CD4-positive, alpha-beta T cell treated with Interleukin-12 subunit alpha and Interleukin-12 subunit beta, for 1 hour (primary cell): ENCODE measurements at regions not wholly inside any gene's neighbourhood (a gene's known extent, or its start where the extent isn't known, plus 50 kb on each side); places are given as distances from the start of the nearest gene placed in this dataset.

ENCODE experiments used
- DNase-seq: peaks from one replicate; pipeline ENCODE4 v3.0.0-alpha.2; 2020

- DNase-seq: no peak
These were observed 209.0 kb downstream of the JCAD start for GRCh38 chr10:29850371-29850770.

DNA sequence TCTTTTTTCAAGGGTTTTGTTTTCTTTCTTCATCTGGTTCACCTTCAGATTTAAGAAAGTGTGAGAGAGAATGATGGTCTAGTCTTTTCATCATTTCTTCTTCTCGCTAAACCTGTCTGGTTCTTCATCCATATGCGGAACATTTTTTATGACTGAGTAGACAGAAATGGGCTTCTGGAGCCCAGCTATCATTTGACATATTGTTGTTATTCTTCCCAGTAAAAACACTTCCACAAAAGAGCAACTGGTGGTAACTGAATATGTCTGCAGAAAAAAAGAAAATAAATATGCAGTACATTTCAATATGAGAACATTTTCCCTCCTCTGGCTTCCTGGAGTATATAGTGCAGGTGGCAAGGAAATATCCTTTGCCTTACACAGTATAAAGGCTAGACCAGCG, 209.5 kb downstream of the JCAD start:
- no peak for DNase-seq

DNA sequence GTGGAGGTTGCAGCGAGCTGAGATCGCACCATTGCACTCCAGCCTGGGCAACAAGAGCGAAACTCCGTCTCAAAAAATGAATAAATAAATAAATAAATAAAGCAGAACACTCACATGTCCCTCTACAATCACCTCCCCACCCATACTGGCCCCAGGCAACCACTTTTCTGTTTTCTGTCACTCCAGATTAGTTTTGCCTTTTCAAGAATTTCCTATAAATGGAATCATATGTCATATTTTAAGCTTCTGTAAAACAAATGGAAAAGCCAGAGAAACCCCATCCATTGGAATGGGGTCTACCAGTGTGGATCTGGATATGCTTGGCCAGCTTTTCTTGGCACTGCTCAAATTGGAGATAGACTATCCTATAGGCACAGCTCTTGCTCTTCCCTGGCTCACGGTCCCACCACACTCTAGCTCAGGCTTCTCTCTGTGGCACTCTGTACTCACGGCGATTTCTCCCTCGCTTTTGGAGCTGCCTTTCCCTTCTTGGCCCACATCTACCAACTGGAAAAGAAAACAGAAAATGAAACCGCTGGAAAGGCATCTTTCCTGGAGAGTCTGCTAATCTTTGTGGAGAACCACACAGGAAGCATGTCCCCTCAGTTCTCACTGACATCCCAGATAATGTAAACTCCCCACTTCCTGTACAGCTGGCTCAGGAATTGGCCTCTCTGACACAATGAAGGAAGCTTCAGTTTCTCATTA, 210.1 kb downstream of the JCAD start:
- no peak for DNase-seq

DNA sequence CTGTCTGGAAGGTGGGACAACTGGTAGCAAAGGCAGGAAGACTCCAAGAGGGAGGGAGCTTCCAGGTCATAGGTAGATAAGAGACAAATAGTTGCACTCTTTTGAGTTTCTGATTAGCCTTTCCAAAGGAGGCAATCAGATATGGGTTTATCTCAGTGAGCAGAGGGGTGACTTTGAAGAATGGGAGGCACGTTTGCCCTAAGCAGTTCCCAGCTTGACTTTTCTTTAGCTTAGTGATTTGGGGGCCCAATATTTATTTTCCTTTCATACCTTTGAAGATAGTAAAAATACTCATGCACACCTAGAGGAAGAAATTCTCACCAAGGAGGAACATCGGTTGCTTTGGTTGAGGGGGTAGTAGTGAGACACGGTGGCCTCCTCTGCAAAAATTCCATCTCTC, 212.1 kb upstream of the SVIL start:
- DNase-seq: no peak

DNA sequence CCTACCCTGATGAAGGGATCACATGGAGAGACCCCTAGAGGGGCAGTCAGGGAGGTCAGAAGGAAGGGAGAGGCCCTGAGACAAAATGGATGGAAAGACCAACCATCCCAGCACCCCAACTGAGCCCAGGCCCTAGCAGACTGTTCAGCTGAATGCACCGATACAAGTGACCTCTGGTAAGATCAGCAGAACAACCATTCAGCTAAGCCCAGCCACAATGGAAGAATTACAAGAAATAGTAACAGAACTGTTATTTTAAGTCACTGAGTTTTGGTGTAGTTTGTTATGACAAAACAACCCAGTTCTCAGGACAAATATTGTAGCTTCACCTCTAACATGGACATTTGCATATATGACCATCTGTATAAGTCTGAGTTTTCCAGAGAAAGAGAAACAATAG, 210.4 kb upstream of the SVIL start:
- DNase-seq: no peak

GRCh38 chr10:29843143-29843542, 208.4 kb upstream of the SVIL start:
- DNase-seq: no peak

GRCh38 chr10:29841724-29842649, 207.2 kb upstream of the SVIL start:
- DNase-seq: no peak

DNA sequence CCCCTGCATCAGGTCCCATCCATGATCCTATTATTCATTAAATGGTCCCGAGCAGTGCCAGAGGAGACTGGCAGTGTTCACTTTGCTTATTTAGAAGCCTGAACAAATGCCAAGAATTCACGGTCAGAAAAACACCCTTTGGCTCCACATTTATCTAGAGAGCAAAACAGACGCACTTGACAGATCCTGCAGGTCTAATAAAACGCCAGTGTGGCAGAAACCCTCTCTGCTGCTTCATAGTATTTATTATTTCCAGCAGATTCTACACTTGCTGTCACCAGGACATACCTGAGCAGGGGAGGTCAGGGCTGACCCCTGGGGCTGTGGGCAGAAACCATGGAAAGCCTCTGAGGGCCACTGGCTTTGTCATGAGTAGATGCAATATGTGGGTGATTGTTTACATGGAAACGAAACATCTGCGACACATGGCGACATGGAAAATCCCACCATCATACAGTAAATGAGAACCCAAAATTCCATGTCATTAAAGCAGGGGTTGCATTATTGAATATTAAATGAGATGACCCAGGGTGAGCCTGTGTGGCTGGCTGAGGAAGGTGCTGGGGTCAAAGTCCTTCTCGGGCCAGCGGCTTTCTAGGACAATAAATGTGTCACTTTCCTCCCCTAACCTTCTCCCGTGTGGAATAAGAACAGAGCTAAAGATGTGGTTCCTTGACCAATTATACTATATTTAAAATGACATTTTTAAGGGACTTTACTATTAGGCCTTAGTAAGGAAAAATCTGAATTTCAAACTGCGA, 205.9 kb upstream of the SVIL start:
- no peak for DNase-seq

DNA sequence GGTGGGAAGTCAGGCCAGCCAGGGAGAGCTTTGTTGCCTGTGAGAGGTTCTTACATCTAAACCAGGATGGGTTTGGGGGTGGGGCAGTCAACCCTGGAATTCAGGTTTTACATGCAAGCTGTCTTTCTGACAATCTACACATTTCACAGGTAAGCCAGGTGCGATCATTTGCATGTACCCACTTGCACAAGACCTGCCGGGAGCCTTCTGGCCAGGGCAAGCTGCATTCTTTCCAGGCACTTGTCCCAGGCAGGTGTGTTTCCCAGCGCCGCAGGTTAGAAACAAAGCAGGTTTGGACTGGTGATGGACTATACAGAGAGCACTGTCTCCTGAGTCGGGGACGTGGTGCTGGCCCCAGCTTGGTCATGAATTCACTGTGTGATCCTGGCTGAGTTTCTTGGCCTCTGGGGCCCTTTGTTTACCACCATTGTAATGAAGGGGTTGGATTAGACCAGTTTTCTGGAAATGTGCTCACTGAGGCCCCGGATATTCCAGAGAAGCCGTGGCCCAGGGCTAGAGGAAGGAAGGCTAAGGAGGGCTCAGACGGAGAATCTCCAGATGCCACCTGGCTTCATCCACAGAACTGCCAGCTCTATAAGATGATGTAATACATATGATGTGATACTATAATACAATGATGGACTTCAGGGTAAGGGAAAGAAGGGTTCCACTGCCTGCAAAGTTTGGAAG, 205.2 kb upstream of the SVIL start:
- DNase-seq: no peak

DNA sequence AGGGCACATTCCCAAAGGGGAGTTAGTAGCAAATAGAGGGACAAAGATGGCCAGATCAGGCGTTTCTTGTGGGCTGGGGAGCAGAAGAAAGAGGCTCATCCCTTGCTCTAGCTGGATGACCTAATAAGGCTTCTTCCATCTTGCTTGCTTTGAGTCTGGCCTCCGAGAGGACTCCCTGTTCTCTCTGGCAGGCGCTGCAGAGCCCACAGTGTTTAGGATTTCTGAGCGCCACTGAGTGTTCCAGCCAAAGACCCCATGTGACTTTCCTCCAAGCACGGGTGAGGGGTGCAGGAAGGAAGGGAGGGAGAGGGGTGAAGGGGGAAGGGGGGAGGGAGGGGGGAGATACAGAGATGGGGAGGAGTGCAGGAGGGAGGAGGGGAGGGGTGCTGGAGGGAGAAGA, 203.8 kb upstream of the SVIL start:
- no peak for DNase-seq

DNA sequence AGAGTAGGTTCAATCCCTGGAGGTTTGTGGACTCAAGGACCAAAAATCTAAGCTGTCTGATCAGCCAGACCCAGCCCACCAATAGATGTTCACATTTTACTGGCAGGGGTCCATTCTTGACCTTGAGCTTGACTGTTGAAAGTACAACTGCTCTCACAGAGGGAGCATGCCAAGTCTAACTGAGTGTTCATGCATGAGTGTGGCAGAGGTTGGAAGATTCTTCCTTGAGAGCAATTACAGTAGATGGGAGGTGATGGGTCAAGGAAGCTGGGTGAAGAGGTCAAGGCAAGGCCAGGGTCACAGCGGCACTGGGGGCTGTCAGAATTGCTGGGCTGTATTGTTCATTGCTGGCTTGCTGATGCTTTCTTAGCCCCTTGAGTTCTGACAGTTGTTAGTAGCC, 202.8 kb upstream of the SVIL start:
- no peak for DNase-seq

- no peak for DNase-seq
These were observed 201.6 kb upstream of the SVIL start for GRCh38 chr10:29836396-29836795.

DNA sequence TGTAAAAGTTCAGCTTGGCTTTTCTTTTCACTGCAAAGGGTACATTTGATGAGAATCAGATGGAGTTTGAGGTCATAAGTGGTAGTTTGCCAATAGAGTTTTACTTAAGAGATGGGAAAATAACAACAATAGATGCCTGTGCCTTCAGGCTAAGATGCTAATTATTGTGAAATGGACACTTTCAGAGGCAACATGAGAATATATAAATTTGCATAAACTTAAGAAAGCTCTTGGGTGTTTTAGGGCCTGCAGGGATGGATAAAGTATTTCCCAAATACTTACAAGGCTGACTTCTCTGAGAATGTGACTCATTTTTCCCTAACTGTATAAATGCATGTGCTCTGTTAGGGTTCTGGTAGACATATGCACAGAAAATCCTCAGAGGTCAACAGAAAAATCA, 200.3 kb upstream of the SVIL start:
- DNase-seq: no peak

DNA sequence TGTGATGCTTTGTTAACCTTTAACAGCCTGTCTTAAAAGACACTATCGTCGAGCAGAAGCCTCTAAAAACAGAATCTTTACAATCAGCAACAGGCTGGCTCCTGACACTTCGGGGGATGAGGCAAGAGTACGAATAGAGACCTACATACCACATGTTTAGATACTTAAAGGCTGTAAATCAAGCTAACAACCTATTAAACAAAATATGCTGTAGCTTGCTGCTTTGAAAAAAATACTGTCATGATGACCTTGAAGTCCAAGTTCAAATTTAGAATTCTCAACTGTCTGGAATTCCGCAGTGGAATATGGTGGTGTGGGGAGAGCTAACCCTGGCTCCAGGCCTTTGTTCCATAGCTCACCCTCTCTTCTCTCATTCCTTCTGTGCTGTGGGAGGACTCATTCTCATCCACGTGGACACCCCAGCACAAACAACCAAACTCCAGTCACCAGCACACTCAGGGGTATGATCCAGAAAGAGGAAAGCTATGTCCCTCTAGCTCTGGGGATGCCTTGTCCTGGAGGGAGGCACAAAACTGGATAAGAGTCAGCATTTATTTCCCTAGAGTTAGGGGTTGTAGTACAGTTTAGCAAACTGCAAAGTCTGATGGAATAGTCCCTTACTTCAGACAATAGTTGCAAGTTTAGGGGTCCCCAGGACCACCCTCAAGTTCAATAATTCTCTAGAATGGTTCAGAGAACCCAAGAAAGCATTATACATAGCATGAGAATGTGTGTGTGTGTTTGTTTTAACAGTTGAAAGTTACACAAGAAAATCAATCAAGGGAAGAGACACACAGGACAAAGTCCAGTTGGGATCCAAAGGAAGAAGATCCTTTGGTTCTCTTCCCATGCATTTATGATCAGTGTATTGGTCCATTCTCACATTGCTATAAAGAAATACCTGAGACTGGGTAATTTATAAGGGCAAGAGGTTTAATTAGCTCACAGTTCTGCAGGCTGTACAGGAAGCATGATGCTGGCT, 196.1 kb upstream of the SVIL start:
- DNase-seq: no peak

DNA sequence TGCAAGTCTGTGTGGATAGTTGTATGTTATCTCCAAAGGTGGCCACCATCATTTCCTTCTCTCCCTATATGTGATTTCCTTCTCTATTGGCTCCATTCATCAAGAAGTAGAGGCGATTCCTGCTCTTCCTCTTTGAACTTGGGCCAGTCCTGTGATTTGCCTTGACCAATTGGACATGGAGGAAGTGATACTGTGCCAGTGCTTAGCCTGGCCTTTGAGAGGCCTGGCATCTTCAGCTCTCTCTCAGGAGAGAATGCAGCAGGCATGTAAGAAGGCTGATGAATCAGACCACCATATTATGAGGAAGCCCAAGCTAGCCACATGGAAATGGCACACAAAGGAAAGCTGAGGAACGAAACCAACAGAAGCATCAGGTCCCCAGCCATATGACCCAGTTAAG, 195.0 kb upstream of the SVIL start:
- no peak for DNase-seq

DNA sequence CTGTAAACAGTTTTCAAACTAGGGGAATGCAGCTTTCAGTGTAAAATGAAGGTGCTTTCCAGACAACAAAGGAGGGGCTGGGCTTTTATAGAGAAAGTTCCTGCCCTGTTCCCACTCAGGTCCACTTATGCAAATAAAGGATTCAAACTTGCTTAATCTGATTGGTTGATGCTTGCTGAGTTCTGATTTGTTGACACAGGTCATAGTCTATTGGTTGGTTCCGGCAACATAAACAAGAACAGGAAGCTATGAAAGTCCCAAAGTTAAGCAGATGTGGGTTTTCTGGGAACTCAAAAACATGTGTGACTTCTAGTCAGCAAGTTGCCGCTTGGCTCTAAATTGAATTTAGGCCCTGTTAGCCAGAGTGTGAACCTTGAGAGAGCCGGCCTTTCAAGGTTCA, 194.2 kb upstream of the SVIL start:
- DNase-seq: no peak

- DNase-seq: no peak
These were observed 193.7 kb upstream of the SVIL start for GRCh38 chr10:29828440-29828894.

- DNase-seq: no peak
These were observed 192.7 kb upstream of the SVIL start for GRCh38 chr10:29827512-29827911.

GRCh38 chr10:29826801-29827450, 192.2 kb upstream of the SVIL start:
- DNase-seq: no peak

- no peak for DNase-seq
These were observed 191.4 kb upstream of the SVIL start for GRCh38 chr10:29826221-29826620.

GRCh38 chr10:29823553-29824080, 188.8 kb upstream of the SVIL start:
- DNase-seq: no peak
